ENCODE measurements at regions not wholly inside any gene's neighbourhood (a gene's known extent, or its start where the extent isn't known, plus 50 kb on each side); places are given as distances from the start of the nearest gene placed in this dataset.
"Not testable (repeated sequence)": the region's sequence is repeated elsewhere in the genome, so short reads cannot be mapped to it uniquely, and the experiment has no call there.

GRCh38 chr5:118603278-118603677 lies 385.1 kb downstream of the DTWD2 start:
- DNase-seq = no peak

DNA sequence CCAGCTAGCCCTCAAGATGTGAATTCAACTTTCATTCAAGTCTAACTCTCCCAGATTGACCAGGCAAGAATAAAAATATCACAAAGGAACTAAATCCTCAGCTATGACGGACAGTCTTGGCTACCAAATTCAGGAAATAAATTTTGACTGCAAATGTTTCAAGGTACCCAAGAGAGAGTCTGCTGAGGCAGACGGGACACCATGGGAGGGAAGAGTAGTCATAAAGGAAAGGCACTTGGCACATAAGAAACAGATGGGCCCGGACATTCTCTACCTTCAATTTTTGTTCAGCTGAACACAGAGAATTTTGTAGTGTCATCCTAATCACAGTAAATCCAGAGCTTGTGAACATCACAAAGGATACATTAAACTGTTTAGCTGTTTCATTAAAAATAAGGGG lies 390.0 kb downstream of the DTWD2 start:
- DNase-seq = no peak

GRCh38 chr5:118597543-118597942 lies 390.8 kb downstream of the DTWD2 start:
- DNase-seq = no peak

DNA sequence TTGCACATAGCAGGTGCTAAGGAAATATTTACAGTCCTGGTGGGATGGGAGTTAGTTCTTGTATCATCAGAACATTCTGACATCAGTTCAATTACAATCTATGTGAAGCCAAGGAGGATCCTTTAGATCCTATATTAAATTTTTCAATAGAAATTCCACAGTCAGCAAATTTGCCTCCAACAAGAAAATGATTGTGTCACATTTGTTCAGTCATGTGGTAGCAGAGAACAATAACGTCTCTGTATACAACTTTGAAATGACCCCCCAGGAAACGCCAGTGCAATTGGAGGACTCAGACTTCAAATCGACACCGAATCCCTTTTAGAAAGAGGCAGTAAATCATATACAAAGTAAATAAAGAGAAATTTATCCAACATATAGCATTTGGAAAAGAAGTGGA lies 392.1 kb downstream of the DTWD2 start:
- DNase-seq = no peak

GRCh38 chr5:118593003-118593328 lies 395.4 kb downstream of the DTWD2 start:
- no peak for DNase-seq

DNA sequence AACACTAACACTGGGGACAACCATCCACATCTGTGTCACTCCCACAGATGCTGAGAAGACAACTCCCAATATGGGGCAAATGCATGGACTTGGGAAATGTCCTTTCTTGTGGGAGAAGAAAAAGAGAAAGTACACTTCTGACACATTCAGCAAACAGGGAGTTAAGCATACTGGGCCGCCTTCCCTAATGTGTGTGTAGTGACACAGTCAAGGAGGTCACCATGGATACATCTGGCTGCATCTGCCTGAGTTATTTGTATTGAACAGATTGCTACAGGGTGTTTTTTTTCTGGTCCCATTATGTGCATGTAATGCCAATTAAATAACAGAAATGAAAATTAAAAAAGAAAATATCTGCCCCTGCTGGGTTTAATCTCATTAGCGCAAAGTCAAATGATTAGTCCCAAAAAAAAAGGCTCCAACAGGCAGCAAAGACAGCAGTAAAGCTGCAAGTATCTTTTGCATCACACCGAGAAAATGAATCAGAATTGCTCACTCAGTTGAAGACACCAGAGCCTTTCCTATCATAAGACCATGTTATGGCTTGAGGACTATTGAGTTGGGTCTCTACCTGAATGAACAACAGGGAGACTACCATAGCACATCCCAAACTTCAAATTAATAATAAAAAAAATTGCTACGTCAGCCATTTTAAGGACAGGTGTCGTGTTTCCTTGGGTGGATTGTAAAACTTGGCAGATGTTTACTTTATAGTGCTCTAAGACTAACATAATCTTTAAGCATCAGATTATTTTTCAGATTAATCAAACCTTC lies 395.9 kb downstream of the DTWD2 start:
- no peak for DNase-seq

DNA sequence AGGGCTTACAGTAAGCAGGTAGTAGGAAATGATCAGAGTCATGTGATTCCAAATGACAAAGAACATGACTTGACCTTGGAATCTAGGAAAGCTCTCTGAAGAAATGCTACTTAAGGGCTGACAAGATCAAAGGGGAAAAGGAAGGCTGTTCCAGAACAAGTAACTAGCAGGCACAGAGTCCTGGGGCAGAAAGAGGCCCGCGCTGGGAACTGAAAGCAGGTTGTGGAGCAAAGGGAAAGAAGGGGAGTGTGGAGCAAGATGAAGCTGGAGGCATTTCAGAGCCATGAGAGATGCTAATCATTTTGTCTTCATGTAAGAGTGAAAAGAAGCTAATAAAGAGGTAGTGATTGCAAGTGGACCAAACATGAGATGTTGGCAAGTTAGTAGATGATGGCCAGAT lies 397.5 kb downstream of the DTWD2 start:
- DNase-seq = no peak

DNA sequence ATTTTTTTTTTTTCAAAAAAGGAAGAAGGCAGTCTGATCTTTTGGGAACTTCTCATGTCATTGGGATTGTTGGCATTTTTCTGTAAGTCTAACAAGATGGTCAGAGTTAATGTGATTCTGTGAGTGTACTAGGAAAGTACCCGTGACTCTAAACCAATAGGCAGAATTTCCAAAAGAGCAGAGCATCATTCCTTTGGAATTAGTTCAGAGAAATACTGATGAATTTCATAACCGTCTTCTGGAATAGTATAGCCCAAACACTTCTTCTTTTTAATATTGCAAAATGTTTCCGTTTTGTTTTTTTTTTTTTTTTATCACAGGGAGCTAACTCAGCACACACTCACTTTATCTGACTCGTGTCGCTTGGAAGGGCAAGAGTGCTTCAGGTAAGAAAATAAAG lies 407.4 kb downstream of the DTWD2 start:
- DNase-seq = no peak

- no peak for DNase-seq
Observed at GRCh38 chr5:118578093-118578492, 410.3 kb downstream of the DTWD2 start.

- DNase-seq = no peak
Observed at GRCh38 chr5:118577621-118578020, 410.7 kb downstream of the DTWD2 start.

GRCh38 chr5:118570276-118570675 lies 418.1 kb downstream of the DTWD2 start:
- not testable (repeated sequence) for DNase-seq

DNA sequence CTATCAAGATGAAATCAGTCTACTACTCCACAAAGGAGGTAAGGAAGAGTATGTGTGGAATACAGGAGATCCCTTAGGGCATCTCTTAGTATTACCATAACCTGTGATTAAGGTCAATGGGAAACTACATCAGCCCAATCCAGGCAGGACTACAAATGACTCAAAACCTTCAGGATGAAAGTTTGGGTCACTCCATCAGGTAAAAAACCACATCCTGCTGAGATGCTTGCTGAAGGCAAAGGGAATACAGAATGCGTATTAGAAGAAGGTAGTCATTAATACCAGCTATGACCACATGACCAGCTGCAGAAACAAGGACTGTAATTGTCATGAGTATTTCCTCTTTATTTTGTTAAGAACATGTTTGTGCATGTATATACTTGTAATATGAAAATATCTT lies 418.8 kb downstream of the DTWD2 start:
- not testable (repeated sequence) for DNase-seq

DNA sequence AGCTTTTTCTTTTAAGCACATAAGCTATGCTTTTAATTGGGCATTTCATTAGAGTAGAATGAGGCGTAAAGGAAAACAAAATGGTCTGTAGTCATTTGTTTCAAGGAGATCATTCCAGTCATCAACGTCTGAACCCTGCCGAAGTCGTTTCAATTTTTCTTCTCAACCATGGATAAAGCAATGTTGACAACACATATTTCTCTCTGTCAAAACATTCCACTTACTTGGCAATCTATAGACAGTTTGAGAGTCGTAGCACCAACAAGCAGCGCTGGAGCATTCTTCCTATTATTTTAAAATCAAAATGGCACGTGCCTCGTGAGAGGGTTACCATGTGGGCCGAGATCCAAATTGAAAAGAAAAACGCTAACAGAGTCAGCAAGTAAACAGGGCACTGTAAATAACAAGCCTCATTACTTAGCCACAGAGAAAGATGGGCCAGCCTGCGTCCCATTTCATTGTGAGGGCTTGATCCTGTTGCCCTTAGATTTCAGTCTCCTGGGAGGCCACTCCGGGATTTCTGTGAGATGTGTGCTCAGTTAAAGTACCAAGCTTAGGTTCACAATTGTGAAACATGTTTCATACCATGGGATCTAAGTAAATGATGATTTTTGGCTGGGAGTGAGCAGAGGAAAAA lies 422.9 kb downstream of the DTWD2 start:
- DNase-seq = no peak

- DNase-seq = no peak
Observed at GRCh38 chr5:118561971-118562370, 426.4 kb downstream of the DTWD2 start.

GRCh38 chr5:118561235-118561634 lies 427.1 kb downstream of the DTWD2 start:
- DNase-seq = no peak

- no peak for DNase-seq
Observed at GRCh38 chr5:118558871-118559270, 429.5 kb downstream of the DTWD2 start.

GRCh38 chr5:118557251-118557661 lies 431.1 kb downstream of the DTWD2 start:
- DNase-seq = no peak

DNA sequence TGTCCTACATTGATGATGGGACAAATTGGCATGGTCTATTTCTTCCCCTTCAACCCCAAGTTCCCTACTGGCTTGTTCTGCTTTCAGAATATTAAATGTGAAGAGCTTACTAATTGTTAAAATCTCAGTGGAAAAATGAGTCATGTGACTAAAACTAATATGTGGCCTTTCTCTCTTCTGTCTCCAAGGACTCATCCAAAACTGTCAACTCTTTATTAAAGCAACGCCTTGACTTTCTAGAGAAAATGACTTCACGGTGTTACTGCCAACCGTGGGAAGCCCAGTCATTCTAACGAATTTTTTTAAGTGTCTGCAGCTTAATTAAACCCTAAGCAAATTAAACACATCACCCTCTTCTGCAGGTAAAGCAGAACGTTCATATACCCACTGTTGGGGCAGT lies 431.6 kb downstream of the DTWD2 start:
- DNase-seq = no peak

DNA sequence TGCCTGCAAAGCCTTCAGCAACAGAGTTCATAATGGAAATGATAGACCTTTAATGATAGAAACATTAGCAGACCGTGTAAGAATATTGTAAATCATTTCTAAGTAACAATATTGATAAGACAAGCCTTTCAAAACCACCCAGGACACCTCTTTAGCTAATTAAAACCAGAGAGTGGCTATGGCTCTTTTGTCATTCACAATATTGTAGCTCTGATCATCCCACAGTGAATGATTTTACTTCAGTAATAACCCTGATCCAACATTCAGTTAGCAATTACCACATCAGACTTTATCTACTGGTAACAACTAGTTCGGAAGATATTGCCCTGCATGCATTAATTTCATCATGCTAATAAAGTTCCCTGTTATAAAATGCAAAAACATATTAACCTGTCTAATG lies 432.6 kb downstream of the DTWD2 start:
- DNase-seq = no peak

- no peak for DNase-seq
Observed at GRCh38 chr5:118554981-118555380, 433.4 kb downstream of the DTWD2 start.

DNA sequence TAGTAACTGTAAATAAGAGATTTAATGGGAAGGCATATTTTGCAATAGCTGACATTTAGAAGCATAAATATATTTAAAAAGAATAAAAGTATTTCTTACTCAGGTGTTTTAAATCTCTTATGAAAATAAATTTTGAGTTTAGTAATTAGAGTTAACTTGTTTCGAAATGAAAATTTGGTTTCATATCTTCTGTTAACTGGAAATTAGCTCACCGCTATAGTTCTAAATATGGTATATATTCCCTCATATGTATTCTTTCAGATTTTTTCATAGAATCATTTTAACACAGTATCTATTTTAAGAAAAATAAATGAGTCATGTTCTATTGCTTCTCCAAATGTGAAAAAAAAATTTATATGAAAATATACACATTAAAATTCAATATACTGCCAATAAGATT lies 434.1 kb downstream of the DTWD2 start:
- no peak for DNase-seq

- DNase-seq = no peak
Observed at GRCh38 chr5:118553662-118554061, 434.7 kb downstream of the DTWD2 start.

GRCh38 chr5:118552731-118553360 lies 435.5 kb downstream of the DTWD2 start:
- DNase-seq = no peak

GRCh38 chr5:118552146-118552545 lies 436.2 kb downstream of the DTWD2 start:
- no peak for DNase-seq

Measured in CD4-positive, alpha-beta T cell treated with Interleukin-21 for 1 hour (primary cell).